ENCODE measurements at regions not wholly inside any gene's neighbourhood (a gene's known extent, or its start where the extent isn't known, plus 50 kb on each side); places are given as distances from the start of the nearest gene placed in this dataset.
"Not testable (repeated sequence)": the region's sequence is repeated elsewhere in the genome, so short reads cannot be mapped to it uniquely, and the experiment has no call there.

- Histone ChIP-seq H3K36me3 (ENCODE audit: control insufficient read depth, insufficient read depth, low read length) (no peaks in the 10 kb centered on the region), H3K4me3 (ENCODE audit: insufficient read depth, low read depth, low read length) (no peak overlapping the region), H3K4me1 (ENCODE audit: control insufficient read depth, insufficient read depth, low read length) (no peaks in the 10 kb centered on the region), H3K27me3 (ENCODE audit: control insufficient read depth, insufficient read depth, low read length, poor library complexity, severe bottlenecking) (no peaks in the 10 kb centered on the region), H3K27ac (ENCODE audit: insufficient read depth, low read depth, low read length, poor library complexity, severe bottlenecking) (no peak overlapping the region), H3K9me3 (ENCODE audit: control insufficient read depth, low read length) (no peaks in the 10 kb centered on the region)
- 100% methylated on average over 1 of the region's 1 CpG; no CpG with 5 or more reads in 1 of the 2 experiments for WGBS, 2 experiments
Measured at GRCh38 chr3:75232216-75232615, 431.9 kb upstream of the FRG2C start.

- Histone ChIP-seq H3K4me3 (ENCODE audit: insufficient read depth, low read depth, low read length) (no peak overlapping the region), H3K4me1 (ENCODE audit: control insufficient read depth, insufficient read depth, low read length) (no peaks in the 10 kb centered on the region), H3K27me3 (ENCODE audit: control insufficient read depth, insufficient read depth, low read length, poor library complexity, severe bottlenecking) (no peaks in the 10 kb centered on the region), H3K9me3 (ENCODE audit: control insufficient read depth, low read length) (no peaks in the 10 kb centered on the region), H3K36me3 (ENCODE audit: control insufficient read depth, insufficient read depth, low read length) (no peaks in the 10 kb centered on the region), H3K27ac (ENCODE audit: insufficient read depth, low read depth, low read length, poor library complexity, severe bottlenecking) (no peak overlapping the region)
- WGBS, 2 experiments: 86 to 91% methylated on average over 4 of the region's 4 CpGs
Measured at GRCh38 chr3:75235631-75236030, 428.5 kb upstream of the FRG2C start.

GRCh38 chr3:75237053-75237452 lies 427.1 kb upstream of the FRG2C start:
- H3K4me1 ChIP-seq (ENCODE audit: control insufficient read depth, insufficient read depth, low read length): no peaks in the 10 kb centered on the region
- no peaks in the 10 kb centered on the region for H3K9me3 ChIP-seq (ENCODE audit: control insufficient read depth, low read length)
- H3K36me3 ChIP-seq (ENCODE audit: control insufficient read depth, insufficient read depth, low read length): no peaks in the 10 kb centered on the region

GRCh38 chr3:75237477-75237876 lies 426.7 kb upstream of the FRG2C start:
- Histone ChIP-seq H3K9me3 (ENCODE audit: control insufficient read depth, low read length) (no peaks in the 10 kb centered on the region), H3K4me3 (ENCODE audit: insufficient read depth, low read depth, low read length) (no peak overlapping the region), H3K36me3 (ENCODE audit: control insufficient read depth, insufficient read depth, low read length) (no peaks in the 10 kb centered on the region), H3K4me1 (ENCODE audit: control insufficient read depth, insufficient read depth, low read length) (no peaks in the 10 kb centered on the region), H3K27me3 (ENCODE audit: control insufficient read depth, insufficient read depth, low read length, poor library complexity, severe bottlenecking) (no peaks in the 10 kb centered on the region), H3K27ac (ENCODE audit: insufficient read depth, low read depth, low read length, poor library complexity, severe bottlenecking) (no peak overlapping the region)
- 100% methylated on average over 2 of the region's 3 CpGs for WGBS, 2 experiments

More at GRCh38 chr3:75237053-75237452, 427.1 kb upstream of the FRG2C start:
- Histone ChIP-seq H3K27ac (ENCODE audit: insufficient read depth, low read depth, low read length, poor library complexity, severe bottlenecking) (no peak overlapping the region), H3K27me3 (ENCODE audit: control insufficient read depth, insufficient read depth, low read length, poor library complexity, severe bottlenecking) (no peaks in the 10 kb centered on the region), H3K4me3 (ENCODE audit: insufficient read depth, low read depth, low read length) (no peak overlapping the region)
- WGBS, 2 experiments: no CpG with 5 or more reads among the region's 1 CpG

GRCh38 chr3:75241226-75241962 lies 422.7 kb upstream of the FRG2C start:
- H3K4me1 ChIP-seq (ENCODE audit: control insufficient read depth, insufficient read depth, low read length); H3K9me3 ChIP-seq (ENCODE audit: control insufficient read depth, low read length); H3K27ac ChIP-seq (ENCODE audit: insufficient read depth, low read depth, low read length, poor library complexity, severe bottlenecking); H3K27me3 ChIP-seq (ENCODE audit: control insufficient read depth, insufficient read depth, low read length, poor library complexity, severe bottlenecking); H3K4me3 ChIP-seq (ENCODE audit: insufficient read depth, low read depth, low read length); H3K36me3 ChIP-seq (ENCODE audit: control insufficient read depth, insufficient read depth, low read length): not testable (repeated sequence)
- 95 to 99% methylated on average over 5 of the region's 5 CpGs for WGBS, 2 experiments

GRCh38 chr3:75242012-75242735 lies 422.0 kb upstream of the FRG2C start:
- no peak overlapping the region for H3K4me3 ChIP-seq (ENCODE audit: insufficient read depth, low read depth, low read length)

GRCh38 chr3:75248974-75249373 lies 415.2 kb upstream of the FRG2C start:
- Histone ChIP-seq H3K27me3 (ENCODE audit: control insufficient read depth, insufficient read depth, low read length, poor library complexity, severe bottlenecking) (no peaks in the 10 kb centered on the region), H3K4me1 (ENCODE audit: control insufficient read depth, insufficient read depth, low read length) (no peaks in the 10 kb centered on the region), H3K36me3 (ENCODE audit: control insufficient read depth, insufficient read depth, low read length) (no peaks in the 10 kb centered on the region), H3K4me3 (ENCODE audit: insufficient read depth, low read depth, low read length) (no peak overlapping the region), H3K27ac (ENCODE audit: insufficient read depth, low read depth, low read length, poor library complexity, severe bottlenecking) (no peak overlapping the region), H3K9me3 (ENCODE audit: control insufficient read depth, low read length) (no peaks in the 10 kb centered on the region)

More at GRCh38 chr3:75242012-75242735, 422.0 kb upstream of the FRG2C start:
- 75 to 84% methylated on average over 1 to 2 of the region's 4 CpGs for WGBS, 2 experiments
- Histone ChIP-seq H3K9me3 (ENCODE audit: control insufficient read depth, low read length) (no peaks in the 10 kb centered on the region), H3K27ac (ENCODE audit: insufficient read depth, low read depth, low read length, poor library complexity, severe bottlenecking) (no peak overlapping the region), H3K4me1 (ENCODE audit: control insufficient read depth, insufficient read depth, low read length) (no peaks in the 10 kb centered on the region), H3K27me3 (ENCODE audit: control insufficient read depth, insufficient read depth, low read length, poor library complexity, severe bottlenecking) (no peaks in the 10 kb centered on the region), H3K36me3 (ENCODE audit: control insufficient read depth, insufficient read depth, low read length) (no peaks in the 10 kb centered on the region)

- H3K27ac ChIP-seq (ENCODE audit: insufficient read depth, low read depth, low read length, poor library complexity, severe bottlenecking): no peak overlapping the region
- no peaks in the 10 kb centered on the region for H3K9me3 ChIP-seq (ENCODE audit: control insufficient read depth, low read length)
- 60 to 65% methylated on average over 2 to 3 of the region's 3 CpGs for WGBS, 2 experiments
- no peak overlapping the region for H3K4me3 ChIP-seq (ENCODE audit: insufficient read depth, low read depth, low read length)
- H3K4me1 ChIP-seq (ENCODE audit: control insufficient read depth, insufficient read depth, low read length): no peaks in the 10 kb centered on the region
- H3K27me3 ChIP-seq (ENCODE audit: control insufficient read depth, insufficient read depth, low read length, poor library complexity, severe bottlenecking): no peaks in the 10 kb centered on the region
- H3K36me3 ChIP-seq (ENCODE audit: control insufficient read depth, insufficient read depth, low read length): no peaks in the 10 kb centered on the region
Measured at GRCh38 chr3:75254685-75255084, 409.4 kb upstream of the FRG2C start.

GRCh38 chr3:75258825-75259683 lies 405.1 kb upstream of the FRG2C start:
- not testable (repeated sequence) for H3K4me1 ChIP-seq (ENCODE audit: control insufficient read depth, insufficient read depth, low read length); H3K27ac ChIP-seq (ENCODE audit: insufficient read depth, low read depth, low read length, poor library complexity, severe bottlenecking); H3K4me3 ChIP-seq (ENCODE audit: insufficient read depth, low read depth, low read length); H3K9me3 ChIP-seq (ENCODE audit: control insufficient read depth, low read length); H3K36me3 ChIP-seq (ENCODE audit: control insufficient read depth, insufficient read depth, low read length); H3K27me3 ChIP-seq (ENCODE audit: control insufficient read depth, insufficient read depth, low read length, poor library complexity, severe bottlenecking)
- WGBS, 2 experiments: 63 to 89% methylated on average over 3 to 4 of the region's 5 CpGs

- not testable (repeated sequence) for H3K36me3 ChIP-seq (ENCODE audit: control insufficient read depth, insufficient read depth, low read length); H3K9me3 ChIP-seq (ENCODE audit: control insufficient read depth, low read length); H3K27me3 ChIP-seq (ENCODE audit: control insufficient read depth, insufficient read depth, low read length, poor library complexity, severe bottlenecking); H3K4me3 ChIP-seq (ENCODE audit: insufficient read depth, low read depth, low read length); H3K4me1 ChIP-seq (ENCODE audit: control insufficient read depth, insufficient read depth, low read length); H3K27ac ChIP-seq (ENCODE audit: insufficient read depth, low read depth, low read length, poor library complexity, severe bottlenecking)
- 83 to 91% methylated on average over 2 of the region's 2 CpGs for WGBS, 2 experiments
Measured at GRCh38 chr3:75260975-75261374, 403.2 kb upstream of the FRG2C start.
